ENCODE measurements at regions not wholly inside any gene's neighbourhood (a gene's known extent, or its start where the extent isn't known, plus 50 kb on each side); places are given as distances from the start of the nearest gene placed in this dataset.
"Not testable (repeated sequence)": the region's sequence is repeated elsewhere in the genome, so short reads cannot be mapped to it uniquely, and the experiment has no call there.

GRCh38 chrX:139008185-139008584 is 296.7 kb upstream of the FGF13 start:
- no peak overlapping the region for H3K4me3 ChIP-seq (ENCODE audit: low read depth, low read length)
- CTCF ChIA-PET, result no interaction called here
- no peak for DNase-seq (ENCODE audit: low read depth, low spot score)
- POLR2A ChIA-PET, result no interaction called here
- TF ChIP-seq, protein P1, sequence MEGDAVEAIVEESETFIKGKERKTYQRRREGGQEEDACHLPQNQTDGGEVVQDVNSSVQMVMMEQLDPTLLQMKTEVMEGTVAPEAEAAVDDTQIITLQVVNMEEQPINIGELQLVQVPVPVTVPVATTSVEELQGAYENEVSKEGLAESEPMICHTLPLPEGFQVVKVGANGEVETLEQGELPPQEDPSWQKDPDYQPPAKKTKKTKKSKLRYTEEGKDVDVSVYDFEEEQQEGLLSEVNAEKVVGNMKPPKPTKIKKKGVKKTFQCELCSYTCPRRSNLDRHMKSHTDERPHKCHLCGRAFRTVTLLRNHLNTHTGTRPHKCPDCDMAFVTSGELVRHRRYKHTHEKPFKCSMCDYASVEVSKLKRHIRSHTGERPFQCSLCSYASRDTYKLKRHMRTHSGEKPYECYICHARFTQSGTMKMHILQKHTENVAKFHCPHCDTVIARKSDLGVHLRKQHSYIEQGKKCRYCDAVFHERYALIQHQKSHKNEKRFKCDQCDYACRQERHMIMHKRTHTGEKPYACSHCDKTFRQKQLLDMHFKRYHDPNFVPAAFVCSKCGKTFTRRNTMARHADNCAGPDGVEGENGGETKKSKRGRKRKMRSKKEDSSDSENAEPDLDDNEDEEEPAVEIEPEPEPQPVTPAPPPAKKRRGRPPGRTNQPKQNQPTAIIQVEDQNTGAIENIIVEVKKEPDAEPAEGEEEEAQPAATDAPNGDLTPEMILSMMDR (IDR thresholded peaks at IDR 0.05; ENCODE audit: insufficient read depth, low read length, missing control alignments), result no peak

DNA sequence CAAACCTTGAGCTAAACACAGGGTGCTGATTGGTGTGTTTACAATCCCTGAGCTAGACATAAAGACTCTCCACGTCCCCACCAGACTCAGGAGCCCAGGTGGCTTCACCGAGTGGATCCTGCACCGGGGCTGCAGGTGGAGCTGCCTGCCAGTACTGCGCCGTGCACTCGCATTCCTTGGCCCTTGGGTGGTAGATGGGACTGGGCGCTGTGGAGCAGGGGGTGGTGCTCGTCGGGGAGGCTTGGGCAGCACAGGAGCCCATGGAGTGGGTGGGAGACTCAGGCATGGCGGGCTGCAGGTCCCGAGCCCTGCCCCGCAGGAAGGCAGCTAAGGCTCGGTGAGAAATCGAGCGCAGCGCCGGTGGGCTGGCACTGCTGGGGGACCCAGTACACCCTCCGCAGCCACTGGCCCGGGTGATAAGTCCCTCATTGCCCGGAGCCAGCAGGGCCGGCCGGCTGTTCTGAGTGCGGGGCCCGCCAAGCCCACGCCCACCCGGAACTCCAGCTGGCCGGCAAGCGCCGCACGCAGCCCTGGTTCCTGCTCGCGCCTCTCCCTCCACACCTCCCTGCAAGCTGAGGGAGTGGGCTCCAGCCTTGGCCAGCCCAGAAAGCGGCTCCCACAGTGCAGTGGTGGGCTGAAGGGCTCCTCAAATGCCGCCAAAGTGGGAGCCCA is 292.5 kb upstream of the FGF13 start:
- POLR2A ChIA-PET; CTCF ChIA-PET; H3K4me3 ChIP-seq (ENCODE audit: low read depth, low read length); DNase-seq (ENCODE audit: low read depth, low spot score): not testable (repeated sequence)

GRCh38 chrX:139002319-139002718 is 290.8 kb upstream of the FGF13 start:
- TF ChIP-seq, protein P1 (IDR thresholded peaks at IDR 0.05; ENCODE audit: insufficient read depth, low read length, missing control alignments), result no peak

GRCh38 chrX:138996268-138996667 is 284.8 kb upstream of the FGF13 start:
- POLR2A ChIA-PET, result no interaction called here
- TF ChIP-seq, protein P1 (IDR thresholded peaks at IDR 0.05; ENCODE audit: insufficient read depth, low read length, missing control alignments), result no peak
- H3K4me3 ChIP-seq (ENCODE audit: low read depth, low read length), result no peak overlapping the region
- CTCF ChIA-PET, result no interaction called here
- DNase-seq (ENCODE audit: low read depth, low spot score), result no peak

More at GRCh38 chrX:139002319-139002718, 290.8 kb upstream of the FGF13 start:
- DNase-seq (ENCODE audit: low read depth, low spot score), result no peak
- H3K4me3 ChIP-seq (ENCODE audit: low read depth, low read length), result no peak overlapping the region
- ChIA-PET POLR2A (no interaction called here), CTCF (no interaction called here)

- ChIA-PET CTCF (no interaction called here), POLR2A (no interaction called here)
- TF ChIP-seq, protein P1 (IDR thresholded peaks at IDR 0.05; ENCODE audit: insufficient read depth, low read length, missing control alignments), result no peak
- H3K4me3 ChIP-seq (ENCODE audit: low read depth, low read length), result no peak overlapping the region
- DNase-seq (ENCODE audit: low read depth, low spot score), result no peak
Measured at GRCh38 chrX:138995458-138995857, 283.9 kb upstream of the FGF13 start.

GRCh38 chrX:138990425-138990824 is 278.9 kb upstream of the FGF13 start:
- CTCF ChIA-PET; POLR2A ChIA-PET; DNase-seq (ENCODE audit: low read depth, low spot score); H3K4me3 ChIP-seq (ENCODE audit: low read depth, low read length): not testable (repeated sequence)

- no peak for DNase-seq (ENCODE audit: low read depth, low spot score)
- TF ChIP-seq, protein P1 (IDR thresholded peaks at IDR 0.05; ENCODE audit: insufficient read depth, low read length, missing control alignments), result no peak
- ChIA-PET CTCF (no interaction called here), POLR2A (no interaction called here)
- H3K4me3 ChIP-seq (ENCODE audit: low read depth, low read length), result no peak overlapping the region
Measured at GRCh38 chrX:138986866-138987265, 275.3 kb upstream of the FGF13 start.
